Mammary epithelial cell (primary cell): ENCODE measurements at regions not wholly inside any gene's neighbourhood (a gene's known extent, or its start where the extent isn't known, plus 50 kb on each side); places are given as distances from the start of the nearest gene placed in this dataset.

Source experiments
- EZH2 ChIP-seq: IDR thresholded peaks from 2 replicates; pipeline ENCODE4 v1.6.1; 2012; ENCODE audit warnings: low read length, inconsistent platforms, borderline replicate concordance
- TF ChIP-seq, protein P1 (sequence below), 2 donors: IDR thresholded peaks in 1 of 2; conservative IDR thresholded peaks in 1 of 2; 2 replicates each; pipeline ENCODE4 v1.5.1; 2011 to 2012; ENCODE audit warnings: inconsistent platforms in 2 of 2, low read length in 2 of 2, mild to moderate bottlenecking in 2 of 2, control low read depth in 1 of 2, low read depth in 1 of 2; ENCODE audit not compliant: insufficient read depth in 1 of 2; ENCODE audit errors: extremely low read depth in 1 of 2

DNA sequence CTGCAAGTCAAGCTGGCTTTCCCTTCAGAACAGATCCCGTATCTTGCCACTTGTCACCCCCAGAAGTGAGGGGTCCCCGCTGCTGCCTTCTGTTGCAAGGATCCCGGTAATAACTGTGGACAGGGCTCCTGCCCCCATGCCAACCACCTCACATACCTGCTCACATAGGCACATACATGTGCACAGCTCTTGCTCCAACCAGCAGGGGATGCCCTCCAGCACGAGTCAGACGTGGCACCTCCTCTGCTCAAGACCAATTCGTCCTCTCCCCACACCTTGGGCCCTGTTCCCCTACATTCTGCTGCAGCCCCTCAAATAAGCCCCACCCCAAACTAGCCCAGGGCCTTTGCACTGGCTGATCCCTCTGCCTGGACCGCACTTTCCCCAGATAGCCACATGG, 163.3 kb downstream of the CRYBB2 start:
- TF ChIP-seq, protein P1, sequence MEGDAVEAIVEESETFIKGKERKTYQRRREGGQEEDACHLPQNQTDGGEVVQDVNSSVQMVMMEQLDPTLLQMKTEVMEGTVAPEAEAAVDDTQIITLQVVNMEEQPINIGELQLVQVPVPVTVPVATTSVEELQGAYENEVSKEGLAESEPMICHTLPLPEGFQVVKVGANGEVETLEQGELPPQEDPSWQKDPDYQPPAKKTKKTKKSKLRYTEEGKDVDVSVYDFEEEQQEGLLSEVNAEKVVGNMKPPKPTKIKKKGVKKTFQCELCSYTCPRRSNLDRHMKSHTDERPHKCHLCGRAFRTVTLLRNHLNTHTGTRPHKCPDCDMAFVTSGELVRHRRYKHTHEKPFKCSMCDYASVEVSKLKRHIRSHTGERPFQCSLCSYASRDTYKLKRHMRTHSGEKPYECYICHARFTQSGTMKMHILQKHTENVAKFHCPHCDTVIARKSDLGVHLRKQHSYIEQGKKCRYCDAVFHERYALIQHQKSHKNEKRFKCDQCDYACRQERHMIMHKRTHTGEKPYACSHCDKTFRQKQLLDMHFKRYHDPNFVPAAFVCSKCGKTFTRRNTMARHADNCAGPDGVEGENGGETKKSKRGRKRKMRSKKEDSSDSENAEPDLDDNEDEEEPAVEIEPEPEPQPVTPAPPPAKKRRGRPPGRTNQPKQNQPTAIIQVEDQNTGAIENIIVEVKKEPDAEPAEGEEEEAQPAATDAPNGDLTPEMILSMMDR (conservative IDR thresholded peaks at IDR 0.05 in 1 of 2, IDR thresholded peaks at IDR 0.05 in 1 of 2; ENCODE audit: extremely low read depth in 1 of 2, insufficient read depth in 1 of 2, low read depth in 1 of 2, low read length in 2 of 2), result peak in 1 of 2 donors; percentile 8
- TF ChIP-seq EZH2, result no peak
